ENCODE measurements at regions not wholly inside any gene's neighbourhood (a gene's known extent, or its start where the extent isn't known, plus 50 kb on each side); places are given as distances from the start of the nearest gene placed in this dataset.

- DNase-seq, result no peak
These were observed 75.2 kb upstream of the LCLAT1 start for GRCh38 chr2:30371772-30372373.

- no peak for DNase-seq
These were observed 74.2 kb upstream of the LCLAT1 start for GRCh38 chr2:30372826-30373225.

GRCh38 chr2:30373881-30374302 is 73.2 kb upstream of the LCLAT1 start:
- no peak for DNase-seq

GRCh38 chr2:30374380-30374779 is 72.7 kb upstream of the LCLAT1 start:
- DNase-seq, result no peak

- DNase-seq, result no peak
These were observed 71.1 kb upstream of the LCLAT1 start for GRCh38 chr2:30375915-30376314.

GRCh38 chr2:30379481-30379880 is 67.6 kb upstream of the LCLAT1 start:
- no peak for DNase-seq

- DNase-seq, result no peak
These were observed 66.2 kb upstream of the LCLAT1 start for GRCh38 chr2:30380824-30381223.

GRCh38 chr2:30382162-30382783 is 64.8 kb upstream of the LCLAT1 start:
- no peak for DNase-seq

GRCh38 chr2:30382995-30383394 is 64.1 kb upstream of the LCLAT1 start:
- no peak for DNase-seq

GRCh38 chr2:30385327-30385726 is 61.7 kb upstream of the LCLAT1 start:
- no peak for DNase-seq

- DNase-seq, result no peak
These were observed 54.9 kb upstream of the LCLAT1 start for GRCh38 chr2:30392097-30392496.

- no peak for DNase-seq
These were observed 53.5 kb upstream of the LCLAT1 start for GRCh38 chr2:30393510-30393909.

GRCh38 chr2:30394096-30394495 is 53.0 kb upstream of the LCLAT1 start:
- DNase-seq, result no peak

GRCh38 chr2:30396436-30397232 is 50.4 kb upstream of the LCLAT1 start:
- DNase-seq, result no peak

All from stimulated activated CD4-positive, alpha-beta T cell treated with anti-CD3 and anti-CD28 coated beads, Interleukin-2, amount 100 ng/mL, for 48 hours (primary cell).